WTC11 (cell line): ENCODE measurements at regions not wholly inside any gene's neighbourhood (a gene's known extent, or its start where the extent isn't known, plus 50 kb on each side); places are given as distances from the start of the nearest gene placed in this dataset.

Source experiments
- CREB1 ChIP-seq: sonication (generic); formaldehyde crosslinking; IDR thresholded peaks from 2 replicates; pipeline ENCODE4 v1.8.0; 2023; ENCODE audit warnings: mild to moderate bottlenecking, missing genetic modification reagents
- NFYB ChIP-seq: sonication (generic); formaldehyde crosslinking; conservative IDR thresholded peaks from 2 replicates; pipeline ENCODE4 v1.8.0; 2022; ENCODE audit warnings: low read depth, missing genetic modification reagents
- NR3C1 ChIP-seq: sonication (generic); formaldehyde crosslinking; conservative IDR thresholded peaks from 2 replicates; pipeline ENCODE4 v1.8.1; 2023; ENCODE audit warnings: low read depth, mild to moderate bottlenecking, missing genetic modification reagents
- TF ChIP-seq, protein P1 (sequence below): fragments of 200-600 bp; IDR thresholded peaks from 2 replicates; pipeline ENCODE4 v1.8.0; 2022; ENCODE audit warnings: antibody characterized with exemption
- TF ChIP-seq, protein P2 (sequence below): sonication (generic); formaldehyde crosslinking; IDR thresholded peaks from 2 replicates; pipeline ENCODE4 v1.8.1; 2023; ENCODE audit warnings: mild to moderate bottlenecking, missing genetic modification reagents
- TF ChIP-seq, protein P3 (sequence below): fragments of 250-450 bp; sonication (Bioruptor Pico); IDR thresholded peaks from 2 replicates; pipeline ENCODE4 v2.1.2; 2022; ENCODE audit warnings: mild to moderate bottlenecking, moderate library complexity

GRCh38 chr4:156558373-156559025, 413.1 kb downstream of the PDGFC start:
- no peak for TF ChIP-seq NFYB
- TF ChIP-seq, protein P1, sequence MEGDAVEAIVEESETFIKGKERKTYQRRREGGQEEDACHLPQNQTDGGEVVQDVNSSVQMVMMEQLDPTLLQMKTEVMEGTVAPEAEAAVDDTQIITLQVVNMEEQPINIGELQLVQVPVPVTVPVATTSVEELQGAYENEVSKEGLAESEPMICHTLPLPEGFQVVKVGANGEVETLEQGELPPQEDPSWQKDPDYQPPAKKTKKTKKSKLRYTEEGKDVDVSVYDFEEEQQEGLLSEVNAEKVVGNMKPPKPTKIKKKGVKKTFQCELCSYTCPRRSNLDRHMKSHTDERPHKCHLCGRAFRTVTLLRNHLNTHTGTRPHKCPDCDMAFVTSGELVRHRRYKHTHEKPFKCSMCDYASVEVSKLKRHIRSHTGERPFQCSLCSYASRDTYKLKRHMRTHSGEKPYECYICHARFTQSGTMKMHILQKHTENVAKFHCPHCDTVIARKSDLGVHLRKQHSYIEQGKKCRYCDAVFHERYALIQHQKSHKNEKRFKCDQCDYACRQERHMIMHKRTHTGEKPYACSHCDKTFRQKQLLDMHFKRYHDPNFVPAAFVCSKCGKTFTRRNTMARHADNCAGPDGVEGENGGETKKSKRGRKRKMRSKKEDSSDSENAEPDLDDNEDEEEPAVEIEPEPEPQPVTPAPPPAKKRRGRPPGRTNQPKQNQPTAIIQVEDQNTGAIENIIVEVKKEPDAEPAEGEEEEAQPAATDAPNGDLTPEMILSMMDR, result no peak
- TF ChIP-seq, protein P2, sequence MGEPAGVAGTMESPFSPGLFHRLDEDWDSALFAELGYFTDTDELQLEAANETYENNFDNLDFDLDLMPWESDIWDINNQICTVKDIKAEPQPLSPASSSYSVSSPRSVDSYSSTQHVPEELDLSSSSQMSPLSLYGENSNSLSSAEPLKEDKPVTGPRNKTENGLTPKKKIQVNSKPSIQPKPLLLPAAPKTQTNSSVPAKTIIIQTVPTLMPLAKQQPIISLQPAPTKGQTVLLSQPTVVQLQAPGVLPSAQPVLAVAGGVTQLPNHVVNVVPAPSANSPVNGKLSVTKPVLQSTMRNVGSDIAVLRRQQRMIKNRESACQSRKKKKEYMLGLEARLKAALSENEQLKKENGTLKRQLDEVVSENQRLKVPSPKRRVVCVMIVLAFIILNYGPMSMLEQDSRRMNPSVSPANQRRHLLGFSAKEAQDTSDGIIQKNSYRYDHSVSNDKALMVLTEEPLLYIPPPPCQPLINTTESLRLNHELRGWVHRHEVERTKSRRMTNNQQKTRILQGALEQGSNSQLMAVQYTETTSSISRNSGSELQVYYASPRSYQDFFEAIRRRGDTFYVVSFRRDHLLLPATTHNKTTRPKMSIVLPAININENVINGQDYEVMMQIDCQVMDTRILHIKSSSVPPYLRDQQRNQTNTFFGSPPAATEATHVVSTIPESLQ, result no peak
- no peak for TF ChIP-seq CREB1 (CRISPR knock-in tag)
- TF ChIP-seq NR3C1 (CRISPR knock-in tag), result no peak
- TF ChIP-seq, protein P3, sequence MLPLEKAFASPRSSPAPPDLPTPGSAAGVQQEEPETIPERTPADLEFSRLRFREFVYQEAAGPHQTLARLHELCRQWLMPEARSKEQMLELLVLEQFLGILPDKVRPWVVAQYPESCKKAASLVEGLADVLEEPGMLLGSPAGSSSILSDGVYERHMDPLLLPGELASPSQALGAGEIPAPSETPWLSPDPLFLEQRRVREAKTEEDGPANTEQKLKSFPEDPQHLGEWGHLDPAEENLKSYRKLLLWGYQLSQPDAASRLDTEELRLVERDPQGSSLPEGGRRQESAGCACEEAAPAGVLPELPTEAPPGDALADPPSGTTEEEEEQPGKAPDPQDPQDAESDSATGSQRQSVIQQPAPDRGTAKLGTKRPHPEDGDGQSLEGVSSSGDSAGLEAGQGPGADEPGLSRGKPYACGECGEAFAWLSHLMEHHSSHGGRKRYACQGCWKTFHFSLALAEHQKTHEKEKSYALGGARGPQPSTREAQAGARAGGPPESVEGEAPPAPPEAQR (CRISPR knock-in tag), result no peak
